HG03097 (cell line): ENCODE measurements at regions not wholly inside any gene's neighbourhood (a gene's known extent, or its start where the extent isn't known, plus 50 kb on each side); places are given as distances from the start of the nearest gene placed in this dataset.
A peak's percentile ranks its signal among the peaks of the same experiment; 100 is the strongest.
"Not testable (repeated sequence)": the region's sequence is repeated elsewhere in the genome, so short reads cannot be mapped to it uniquely, and the experiment has no call there.

ENCODE experiments used
- ATAC-seq: cut with Tn5 transposase; IDR thresholded peaks from one replicate; pipeline ENCODE4 v1.9.1; 2021; ENCODE audit not compliant: unreplicated experiment, low FRiP score

GRCh38 chrX:10469-11458 is 270.4 kb upstream of the PLCXD1 start:
- not testable (repeated sequence) for ATAC-seq

GRCh38 chrX:13821-14443 is 267.2 kb upstream of the PLCXD1 start:
- ATAC-seq: not testable (repeated sequence)

GRCh38 chrX:14452-14851 is 266.7 kb upstream of the PLCXD1 start:
- not testable (repeated sequence) for ATAC-seq

- peak; percentile 98 for ATAC-seq
Measured at GRCh38 chrX:18768-19454, 262.3 kb upstream of the PLCXD1 start.

- not testable (repeated sequence) for ATAC-seq
Measured at GRCh38 chrX:19455-19827, 261.7 kb upstream of the PLCXD1 start.

GRCh38 chrX:19912-20571 is 261.1 kb upstream of the PLCXD1 start:
- no peak for ATAC-seq

- ATAC-seq: not testable (repeated sequence)
Measured at GRCh38 chrX:24139-24538, 257.0 kb upstream of the PLCXD1 start.
